ENCODE measurements at regions not wholly inside any gene's neighbourhood (a gene's known extent, or its start where the extent isn't known, plus 50 kb on each side); places are given as distances from the start of the nearest gene placed in this dataset.

GRCh38 chr12:25317553-25317952, 66.8 kb upstream of the KRAS start:
- BruUV-seq (replicated peaks) = no TSS peak
- DNase-seq (ENCODE audit: low read depth, low spot score) = no peak
- H4K20me1 ChIP-seq (replicated peaks; ENCODE audit: control insufficient read depth, extremely low read depth, insufficient read depth, low read length) = no peaks in the 10 kb centered on the region
- no peaks in the 10 kb centered on the region for H3K9me3 ChIP-seq (replicated peaks; ENCODE audit: control insufficient read depth, insufficient read depth, low read length)
- H3K9me1 ChIP-seq (replicated peaks; ENCODE audit: control insufficient read depth, extremely low read depth, insufficient read depth, low read length) = no peaks in the 10 kb centered on the region
- H3K4me2 ChIP-seq (ENCODE audit: insufficient read depth, low read length) = no peak overlapping the region
- intact Hi-C loops (cut with micrococcal nuclease) (no loop called here), dilution Hi-C loops (cut with MboI; ENCODE audit: extremely low pct_ligation_motif_present, low sequenced_read_pairs) (no loop called here)
- no peak overlapping the region for H2AFZ ChIP-seq (ENCODE audit: low read depth, low read length)
- H3K4me1 ChIP-seq (ENCODE audit: control insufficient read depth, extremely low read depth, insufficient read depth, low read length) = peaks cover 4% of the 10 kb centered on the region
- CTCF ChIA-PET = no interaction called here
- no peak overlapping the region for H3K9ac ChIP-seq (replicated peaks; ENCODE audit: extremely low read depth, insufficient read depth, low read length)
- H3K27ac ChIP-seq (ENCODE audit: insufficient read depth, low read depth, low read length) = no peak overlapping the region
- no peaks in the 10 kb centered on the region for H3K36me3 ChIP-seq (ENCODE audit: control insufficient read depth in 2 of 2, extremely low read depth in 1 of 2, insufficient read depth in 2 of 2, low read length in 2 of 2)
- H3K27me3 ChIP-seq (ENCODE audit: control insufficient read depth in 2 of 2, insufficient read depth in 2 of 2, low read length in 2 of 2) = peaks cover 6 to 9% of the 10 kb centered on the region in 2 experiments
- FAIRE-seq = no peak
- POLR2A ChIA-PET = no interaction called here
- H3K4me3 ChIP-seq (replicated peaks in 1 of 3; ENCODE audit: insufficient read depth in 1 of 3, low read depth in 1 of 3, low read length in 3 of 3) = no peak overlapping the region
- H3K79me2 ChIP-seq (ENCODE audit: control insufficient read depth, insufficient read depth, low read length) = no peaks in the 10 kb centered on the region
- TF ChIP-seq POLR2A (IDR thresholded peaks at IDR 0.05; ENCODE audit: low read depth, low read length) (no peak), EZH2 (IDR thresholded peaks at IDR 0.05; ENCODE audit: borderline replicate concordance, low read depth, low read length, severe bottlenecking) (no peak), JUN (IDR thresholded peaks at IDR 0.05; ENCODE audit: borderline replicate concordance, insufficient read depth, insufficient read length, low read depth) (no peak), FOS (IDR thresholded peaks at IDR 0.05; ENCODE audit: borderline replicate concordance, insufficient read depth, low read length) (no peak), MYC (IDR thresholded peaks at IDR 0.05; ENCODE audit: low read depth, low read length) (no peak), POLR2AphosphoS5 (IDR thresholded peaks at IDR 0.05; ENCODE audit: insufficient read depth, low read depth, low read length) (no peak), GATA2 (IDR thresholded peaks at IDR 0.05; ENCODE audit: insufficient read depth, insufficient read length, low read depth, low read length) (no peak), MAX (IDR thresholded peaks at IDR 0.05; ENCODE audit: insufficient read depth, insufficient read length) (no peak)
- TF ChIP-seq, protein P1, sequence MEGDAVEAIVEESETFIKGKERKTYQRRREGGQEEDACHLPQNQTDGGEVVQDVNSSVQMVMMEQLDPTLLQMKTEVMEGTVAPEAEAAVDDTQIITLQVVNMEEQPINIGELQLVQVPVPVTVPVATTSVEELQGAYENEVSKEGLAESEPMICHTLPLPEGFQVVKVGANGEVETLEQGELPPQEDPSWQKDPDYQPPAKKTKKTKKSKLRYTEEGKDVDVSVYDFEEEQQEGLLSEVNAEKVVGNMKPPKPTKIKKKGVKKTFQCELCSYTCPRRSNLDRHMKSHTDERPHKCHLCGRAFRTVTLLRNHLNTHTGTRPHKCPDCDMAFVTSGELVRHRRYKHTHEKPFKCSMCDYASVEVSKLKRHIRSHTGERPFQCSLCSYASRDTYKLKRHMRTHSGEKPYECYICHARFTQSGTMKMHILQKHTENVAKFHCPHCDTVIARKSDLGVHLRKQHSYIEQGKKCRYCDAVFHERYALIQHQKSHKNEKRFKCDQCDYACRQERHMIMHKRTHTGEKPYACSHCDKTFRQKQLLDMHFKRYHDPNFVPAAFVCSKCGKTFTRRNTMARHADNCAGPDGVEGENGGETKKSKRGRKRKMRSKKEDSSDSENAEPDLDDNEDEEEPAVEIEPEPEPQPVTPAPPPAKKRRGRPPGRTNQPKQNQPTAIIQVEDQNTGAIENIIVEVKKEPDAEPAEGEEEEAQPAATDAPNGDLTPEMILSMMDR (IDR thresholded peaks at IDR 0.05; ENCODE audit: extremely low read depth in 1 of 2, insufficient read depth in 1 of 2, low read depth in 1 of 2, low read length in 2 of 2) = no peak

All from endothelial cell of umbilical vein (primary cell).